Astrocyte of the spinal cord (primary cell): ENCODE measurements at regions not wholly inside any gene's neighbourhood (a gene's known extent, or its start where the extent isn't known, plus 50 kb on each side); places are given as distances from the start of the nearest gene placed in this dataset.

ENCODE experiments used
- DNase-seq: peaks from one replicate; pipeline ENCODE4 v3.0.0; 2011; ENCODE audit warnings: low read depth, low spot score
- H3K4me3 ChIP-seq: 2 replicates; pipeline ENCODE4 v1.5.1; 2011; ENCODE audit warnings: low read depth, mild to moderate bottlenecking, low read length, moderate library complexity
- in situ Hi-C: cut with HindIII; loops from 2 replicates; pipeline ENCODE4 v1.10.0; 2017; ENCODE audit warnings: low sequenced_read_pairs
- TF ChIP-seq, protein P1 (sequence below): IDR thresholded peaks from 2 replicates; pipeline ENCODE4 v1.5.1; 2012; ENCODE audit warnings: low read depth, mild to moderate bottlenecking, low read length, inconsistent platforms

DNA sequence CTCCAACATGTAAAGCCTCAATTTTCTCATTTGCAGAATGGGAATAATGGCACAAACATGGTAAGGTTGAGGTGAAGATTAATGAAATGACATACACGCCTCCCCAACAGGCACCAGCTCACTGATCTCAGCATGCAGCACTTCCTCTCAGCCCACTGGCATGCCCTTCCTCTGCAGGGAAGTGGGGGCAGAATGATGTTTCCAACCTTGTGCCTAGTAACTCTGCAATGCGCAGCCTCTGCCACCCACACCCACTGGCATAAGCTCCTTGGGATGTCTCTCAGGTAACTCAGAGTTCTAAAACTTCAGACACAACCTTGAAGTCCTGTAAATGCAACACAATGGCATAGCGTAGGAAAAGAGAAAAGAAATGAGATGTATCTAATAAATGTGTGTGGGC lies 540.7 kb downstream of the HTR7 start:
- in situ Hi-C loops: no loop called here
- TF ChIP-seq, protein P1, sequence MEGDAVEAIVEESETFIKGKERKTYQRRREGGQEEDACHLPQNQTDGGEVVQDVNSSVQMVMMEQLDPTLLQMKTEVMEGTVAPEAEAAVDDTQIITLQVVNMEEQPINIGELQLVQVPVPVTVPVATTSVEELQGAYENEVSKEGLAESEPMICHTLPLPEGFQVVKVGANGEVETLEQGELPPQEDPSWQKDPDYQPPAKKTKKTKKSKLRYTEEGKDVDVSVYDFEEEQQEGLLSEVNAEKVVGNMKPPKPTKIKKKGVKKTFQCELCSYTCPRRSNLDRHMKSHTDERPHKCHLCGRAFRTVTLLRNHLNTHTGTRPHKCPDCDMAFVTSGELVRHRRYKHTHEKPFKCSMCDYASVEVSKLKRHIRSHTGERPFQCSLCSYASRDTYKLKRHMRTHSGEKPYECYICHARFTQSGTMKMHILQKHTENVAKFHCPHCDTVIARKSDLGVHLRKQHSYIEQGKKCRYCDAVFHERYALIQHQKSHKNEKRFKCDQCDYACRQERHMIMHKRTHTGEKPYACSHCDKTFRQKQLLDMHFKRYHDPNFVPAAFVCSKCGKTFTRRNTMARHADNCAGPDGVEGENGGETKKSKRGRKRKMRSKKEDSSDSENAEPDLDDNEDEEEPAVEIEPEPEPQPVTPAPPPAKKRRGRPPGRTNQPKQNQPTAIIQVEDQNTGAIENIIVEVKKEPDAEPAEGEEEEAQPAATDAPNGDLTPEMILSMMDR: no peak

DNA sequence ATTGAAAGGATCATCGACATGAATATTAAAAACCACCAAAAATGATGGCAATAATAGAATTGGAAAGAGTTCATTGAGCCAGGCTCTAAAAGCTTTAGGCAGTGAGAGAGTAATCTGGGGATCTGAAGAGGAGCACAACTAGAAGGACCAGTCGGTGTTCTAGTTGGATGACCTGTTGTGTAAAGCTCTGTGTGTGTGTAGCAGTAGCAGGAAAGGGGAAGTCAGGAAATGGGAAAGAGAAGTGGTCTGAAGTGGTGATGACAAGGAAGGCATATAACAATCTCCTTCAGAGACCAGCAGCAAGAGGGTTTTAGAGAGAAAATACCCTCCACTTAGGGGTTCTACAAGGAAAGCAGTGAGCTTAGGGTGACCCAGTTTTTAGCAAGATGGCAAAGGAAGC lies 539.2 kb downstream of the HTR7 start:
- no peak for DNase-seq
- TF ChIP-seq, protein P1: no peak
- in situ Hi-C loops: no loop called here
- no peak overlapping the region for H3K4me3 ChIP-seq

More for the DNA sequence above, 540.7 kb downstream of the HTR7 start:
- DNase-seq: no peak
- H3K4me3 ChIP-seq: no peak overlapping the region

DNA sequence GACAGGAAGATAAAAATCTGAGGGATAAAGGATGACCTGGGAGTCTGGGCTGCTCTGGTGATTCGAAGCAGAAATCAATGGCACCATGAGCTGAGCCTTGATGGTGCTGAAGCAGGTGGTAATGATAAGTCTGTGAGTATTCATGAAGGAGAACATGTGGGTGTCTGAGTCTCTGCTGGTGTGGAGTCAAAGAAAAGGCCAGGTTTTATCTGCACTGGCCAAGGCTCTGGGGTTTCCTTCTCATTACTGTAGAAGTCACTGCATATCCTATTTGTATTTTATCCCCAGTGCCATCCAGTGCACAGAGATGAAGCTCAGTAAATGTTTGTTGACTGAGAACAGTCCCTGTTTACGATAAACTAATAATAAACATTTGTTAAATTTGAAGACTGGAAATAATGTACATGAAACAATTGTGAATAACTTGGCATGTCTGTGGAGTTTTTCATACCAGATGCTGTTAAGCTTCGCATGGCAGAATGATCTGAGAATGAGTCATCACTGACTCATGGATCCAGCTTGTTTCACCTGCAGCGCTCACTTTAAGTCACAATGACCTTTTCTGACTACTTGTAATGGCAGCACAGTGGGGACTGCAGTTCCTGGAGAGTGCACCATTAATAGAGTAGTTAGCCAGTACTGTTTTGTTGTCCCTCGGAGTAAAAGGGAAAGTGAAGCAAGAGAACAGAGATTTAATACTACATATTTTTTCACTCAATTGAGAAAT lies 538.5 kb downstream of the HTR7 start:
- DNase-seq: peak; percentile 97
- in situ Hi-C loops: no loop called here

DNA sequence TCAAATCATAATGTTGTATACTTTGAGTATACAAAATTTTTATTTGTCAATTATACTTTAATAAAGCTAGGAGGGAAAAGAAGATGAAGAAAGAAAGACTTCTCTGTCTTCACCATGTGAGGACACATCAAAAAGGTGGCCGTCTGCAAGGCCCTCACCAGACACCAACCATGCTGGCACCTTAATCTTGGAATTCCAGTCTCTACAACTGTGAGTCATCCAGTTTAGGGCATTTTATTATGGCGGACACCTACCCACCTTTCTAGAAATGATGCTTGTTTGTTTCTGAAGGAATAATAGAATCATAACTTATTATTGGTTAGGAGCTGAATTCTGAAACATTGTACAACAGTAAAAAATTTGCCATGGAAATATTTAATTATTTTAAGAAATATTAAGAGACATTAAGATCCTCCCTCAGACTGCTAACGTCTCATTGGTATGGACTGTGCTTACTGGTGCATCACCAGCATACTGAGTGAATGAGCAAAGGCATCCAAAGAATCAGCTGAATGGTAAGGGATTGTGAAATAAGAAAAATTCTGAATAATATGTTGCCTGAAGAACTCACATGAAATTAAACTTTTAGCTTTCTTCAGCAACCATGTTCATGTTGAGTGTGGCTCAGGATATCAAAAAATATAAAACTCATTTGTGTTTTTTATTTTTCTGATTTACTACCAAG lies 536.6 kb downstream of the HTR7 start:
- TF ChIP-seq, protein P1: no peak
- no peak for DNase-seq
- in situ Hi-C loops: no loop called here
- H3K4me3 ChIP-seq: no peak overlapping the region

More for the DNA sequence above, 538.5 kb downstream of the HTR7 start:
- TF ChIP-seq, protein P1: no peak
- H3K4me3 ChIP-seq: no peak overlapping the region

DNA sequence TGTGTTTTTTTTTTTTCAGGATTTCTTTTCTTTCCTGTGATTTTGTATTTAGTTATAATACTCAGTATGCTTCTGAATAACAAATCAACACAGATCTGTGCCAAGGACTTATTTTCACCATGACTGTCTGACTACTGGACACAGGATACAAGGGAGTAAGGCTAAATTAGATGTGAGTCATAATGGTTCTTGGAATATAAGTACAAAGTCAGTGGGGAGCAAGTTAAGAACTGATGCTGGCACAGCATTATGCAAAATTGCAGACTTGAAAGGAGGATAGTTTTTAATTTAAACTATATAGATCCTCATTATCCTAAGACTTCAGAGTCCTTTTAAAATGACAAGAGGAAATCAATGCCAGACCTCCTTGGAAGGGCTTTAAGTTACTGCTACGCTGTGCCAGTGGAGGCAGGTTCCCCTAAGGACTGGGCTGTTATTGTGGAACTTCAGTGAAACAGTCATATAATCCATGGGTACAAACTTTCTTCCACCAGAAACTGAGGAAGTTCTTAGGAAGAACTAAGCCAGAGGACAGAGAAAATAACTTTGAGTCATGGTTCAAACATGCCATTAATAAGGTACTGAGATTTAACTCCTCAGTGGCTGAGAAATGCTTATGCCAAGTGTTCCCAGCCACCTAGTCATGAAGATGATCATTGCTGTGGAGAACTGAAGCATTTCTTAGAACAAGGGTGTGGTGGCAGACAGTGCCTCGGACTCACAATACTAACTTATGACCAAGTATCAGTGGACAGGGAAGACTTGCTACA lies 531.2 kb downstream of the HTR7 start:
- TF ChIP-seq, protein P1: no peak
- in situ Hi-C loops: no loop called here
- H3K4me3 ChIP-seq: no peak overlapping the region
- peak; percentile 89 for DNase-seq

DNA sequence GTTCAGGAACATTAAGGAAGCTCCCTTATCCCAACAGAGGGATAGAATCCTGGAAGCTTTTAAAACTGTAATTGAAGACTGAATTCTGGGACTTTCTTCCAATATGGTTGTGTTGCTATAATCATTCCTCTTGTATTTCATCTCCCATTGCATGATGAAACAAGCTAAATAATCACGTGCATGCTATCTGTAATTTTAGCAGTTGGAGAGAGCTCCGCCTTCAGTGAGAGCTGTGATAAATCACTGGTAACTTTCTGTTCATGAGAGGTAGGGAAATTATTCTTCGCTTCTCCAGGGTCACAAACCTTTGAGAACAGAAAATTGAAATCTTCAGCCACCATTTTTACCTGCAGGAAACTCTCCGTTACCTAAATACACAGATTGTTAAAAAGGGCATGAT lies 530.2 kb downstream of the HTR7 start:
- no peak for DNase-seq
- H3K4me3 ChIP-seq: no peak overlapping the region
- TF ChIP-seq, protein P1: no peak
- in situ Hi-C loops: no loop called here
